HG03280 (cell line): ENCODE measurements at regions not wholly inside any gene's neighbourhood (a gene's known extent, or its start where the extent isn't known, plus 50 kb on each side); places are given as distances from the start of the nearest gene placed in this dataset.

ENCODE experiments used
- ATAC-seq: cut with Tn5 transposase; IDR thresholded peaks from one replicate; pipeline ENCODE4 v1.9.1; 2021; ENCODE audit warnings: mild to moderate bottlenecking, moderate library complexity; ENCODE audit not compliant: unreplicated experiment

DNA sequence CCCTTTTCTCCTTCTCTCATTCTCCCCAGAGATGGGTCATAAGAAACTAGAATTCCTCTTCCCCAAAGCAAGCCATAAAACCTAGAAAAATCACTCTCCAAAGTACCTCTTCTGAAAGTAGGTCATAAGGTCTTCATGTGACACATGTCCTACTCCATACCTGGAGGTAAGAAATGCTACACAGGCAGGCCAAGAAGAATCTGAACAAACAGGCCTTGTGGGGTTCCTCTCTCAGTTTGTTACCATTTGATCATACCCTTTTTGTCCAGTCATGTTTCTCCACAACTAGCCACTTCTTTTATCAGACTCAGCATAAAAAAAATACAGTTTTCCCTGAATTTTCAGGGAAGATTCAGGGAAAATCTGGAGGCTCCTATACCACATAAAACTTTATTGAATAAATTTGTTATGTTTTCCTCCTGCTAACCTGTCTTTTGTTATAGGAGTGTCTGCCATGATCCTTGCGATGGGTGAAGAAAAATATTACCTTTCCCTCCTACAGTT is 134.4 kb upstream of the LMO4 start:
- no peak for ATAC-seq

DNA sequence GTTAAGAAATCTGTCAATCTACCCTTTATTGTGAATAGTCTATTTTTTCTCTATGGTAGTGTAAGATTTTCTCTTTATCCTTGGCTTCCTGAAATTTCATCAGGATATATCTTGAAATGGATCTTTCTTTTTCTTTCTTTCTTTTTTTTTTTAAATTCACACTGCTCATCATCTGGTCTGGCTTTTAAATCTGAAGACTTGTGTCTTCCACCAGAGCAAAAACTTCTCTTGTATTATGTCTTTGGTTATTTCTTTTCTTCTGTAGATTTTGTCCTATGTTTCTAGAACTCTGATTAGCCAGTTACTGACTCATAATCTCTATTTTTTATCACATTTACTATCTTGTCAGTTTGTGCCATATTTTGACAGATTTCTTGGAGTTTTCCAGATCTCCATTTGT is 133.8 kb upstream of the LMO4 start:
- ATAC-seq = no peak

DNA sequence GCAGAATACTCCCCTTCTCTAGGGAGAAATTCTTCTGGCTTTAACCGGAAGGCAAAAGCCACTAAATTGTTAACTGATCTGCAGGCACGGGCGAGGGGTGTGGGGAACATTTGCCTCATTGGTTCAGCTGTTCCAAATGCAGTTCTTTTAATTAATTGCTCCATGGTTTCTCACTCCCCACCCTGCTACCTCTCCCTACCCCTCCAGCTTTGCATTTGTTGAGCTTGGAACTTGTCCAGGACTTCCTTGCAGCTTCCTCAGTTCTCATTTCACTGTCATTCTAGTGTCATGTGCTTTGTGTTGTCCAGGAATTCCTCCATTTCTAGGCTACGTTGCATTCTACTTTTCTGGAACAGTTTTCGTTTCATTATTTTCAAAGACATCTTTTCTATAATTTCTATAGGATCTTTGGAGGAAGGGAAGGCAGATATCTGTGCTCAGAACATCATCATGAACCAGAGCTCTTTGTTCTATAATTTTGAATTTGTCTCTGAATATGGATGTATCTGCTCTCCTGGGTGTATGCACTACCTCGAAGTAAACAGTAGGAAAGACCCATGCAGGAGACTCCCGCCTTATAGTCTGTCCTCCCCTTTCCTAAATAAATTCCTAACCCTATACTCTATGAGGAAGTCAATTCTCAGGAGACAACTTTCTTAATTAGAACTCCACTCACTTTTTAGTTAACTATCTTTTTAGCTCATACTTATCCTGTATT is 132.4 kb upstream of the LMO4 start:
- ATAC-seq = no peak

DNA sequence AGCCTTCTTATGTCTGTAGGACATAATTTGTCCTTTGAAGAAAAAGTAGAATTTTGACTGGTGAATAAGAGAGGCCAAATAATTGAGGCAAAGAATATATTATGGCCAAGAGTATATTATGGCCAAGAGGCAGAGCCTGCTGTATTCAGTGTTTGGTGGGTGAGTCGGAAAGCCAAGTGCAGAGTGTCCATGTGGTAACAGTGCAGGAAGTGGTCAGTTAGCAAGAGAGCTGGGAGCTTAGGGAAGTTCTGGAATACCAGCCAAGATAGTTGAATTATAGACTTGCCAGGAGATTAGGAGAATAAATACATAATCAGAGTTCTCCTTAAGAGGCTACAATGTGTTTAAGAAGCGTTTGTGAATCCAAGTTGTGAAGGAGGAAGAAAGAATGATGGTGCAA is 131.5 kb upstream of the LMO4 start:
- no peak for ATAC-seq

DNA sequence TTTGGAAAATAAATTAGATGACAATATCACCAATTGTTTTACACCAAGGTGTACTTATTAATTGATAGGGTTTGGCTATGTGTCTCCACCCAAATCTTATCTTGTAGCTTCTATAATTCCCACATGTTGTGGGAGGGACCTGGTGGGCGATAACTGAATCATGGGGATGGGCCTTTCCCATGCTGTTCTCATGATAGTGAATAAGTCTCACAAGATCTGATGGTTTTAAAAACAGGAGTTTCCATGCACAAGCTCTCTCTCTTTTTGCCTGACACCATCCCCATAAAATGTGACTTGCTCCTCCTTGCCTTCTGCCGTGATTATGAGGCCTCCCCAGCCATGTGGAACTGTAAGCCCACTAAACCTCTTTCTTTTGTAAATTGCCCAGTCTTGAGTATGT is 131.0 kb upstream of the LMO4 start:
- ATAC-seq = no peak

DNA sequence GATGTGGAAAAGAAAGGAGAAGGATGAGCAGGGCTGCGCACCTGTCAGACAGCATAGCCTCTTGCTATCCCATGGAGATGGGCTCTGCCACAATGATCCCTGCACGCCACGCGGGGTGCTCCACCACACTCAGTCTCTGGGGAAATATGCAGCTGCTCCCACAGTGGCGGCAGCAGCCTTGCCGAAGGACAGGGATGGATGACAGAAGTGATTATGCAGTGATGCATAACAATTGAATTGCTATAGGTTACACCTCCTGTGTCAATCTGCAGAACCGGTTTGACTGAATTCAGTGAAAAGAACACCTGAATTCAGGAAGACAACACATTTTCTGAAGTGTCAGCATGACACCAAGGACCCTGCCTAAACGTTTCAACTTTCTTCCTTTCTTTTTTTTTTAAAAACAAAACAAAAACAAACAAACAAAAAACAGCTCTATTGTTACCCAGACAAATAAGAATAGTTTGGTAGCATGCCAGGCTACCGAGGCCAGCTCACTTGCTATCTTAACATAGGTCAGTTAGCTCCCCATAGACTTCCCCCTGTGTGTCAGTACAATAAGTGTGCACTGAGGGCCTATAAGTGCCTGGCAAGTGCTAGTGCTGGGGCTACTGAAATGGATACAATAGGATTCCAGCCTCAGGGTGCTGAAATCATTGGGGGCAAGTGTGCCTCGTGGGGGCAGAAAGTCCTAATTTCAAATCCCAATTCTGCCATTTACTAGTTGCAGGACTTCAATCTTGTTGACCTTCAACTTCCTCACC is 127.6 kb upstream of the LMO4 start:
- ATAC-seq = no peak

DNA sequence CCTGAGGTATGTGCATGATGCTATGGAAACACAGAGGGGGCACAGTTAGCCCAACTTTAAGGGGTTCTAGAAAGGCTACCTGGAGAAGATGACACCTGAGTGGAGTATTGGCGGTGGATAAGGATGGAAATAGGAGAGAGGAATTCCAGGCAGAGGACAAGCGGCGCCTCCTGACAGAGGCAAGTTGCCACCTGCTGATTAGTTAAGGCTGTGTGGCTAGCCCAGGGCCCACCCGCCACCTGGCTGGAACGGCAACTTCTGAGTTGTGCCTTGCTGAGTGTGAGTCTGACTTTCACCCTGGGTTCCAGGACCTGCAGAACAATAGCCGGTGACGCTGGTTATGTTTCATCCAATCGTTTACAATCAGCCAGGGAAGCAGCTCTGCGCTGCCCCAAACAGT is 126.9 kb upstream of the LMO4 start:
- ATAC-seq = no peak

DNA sequence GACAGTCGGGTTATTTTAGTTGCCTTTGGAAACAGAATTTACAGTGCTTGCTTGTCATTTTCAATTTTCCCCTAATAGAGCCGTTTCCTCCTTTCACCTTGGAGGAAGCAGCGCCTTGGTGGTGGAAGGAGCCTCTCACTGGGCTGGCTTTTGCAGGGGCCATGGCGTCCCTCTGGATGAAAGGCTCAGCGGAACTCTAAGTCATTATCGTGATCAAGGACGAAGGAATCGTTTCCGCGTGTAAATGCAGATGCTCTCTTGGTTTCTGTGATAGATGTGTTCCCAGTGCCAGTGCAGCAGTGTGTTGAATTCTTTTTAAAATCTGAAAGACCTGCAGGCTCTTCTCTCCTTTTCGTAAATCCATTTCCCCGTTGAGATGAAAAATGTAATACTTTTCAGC is 126.2 kb upstream of the LMO4 start:
- no peak for ATAC-seq

DNA sequence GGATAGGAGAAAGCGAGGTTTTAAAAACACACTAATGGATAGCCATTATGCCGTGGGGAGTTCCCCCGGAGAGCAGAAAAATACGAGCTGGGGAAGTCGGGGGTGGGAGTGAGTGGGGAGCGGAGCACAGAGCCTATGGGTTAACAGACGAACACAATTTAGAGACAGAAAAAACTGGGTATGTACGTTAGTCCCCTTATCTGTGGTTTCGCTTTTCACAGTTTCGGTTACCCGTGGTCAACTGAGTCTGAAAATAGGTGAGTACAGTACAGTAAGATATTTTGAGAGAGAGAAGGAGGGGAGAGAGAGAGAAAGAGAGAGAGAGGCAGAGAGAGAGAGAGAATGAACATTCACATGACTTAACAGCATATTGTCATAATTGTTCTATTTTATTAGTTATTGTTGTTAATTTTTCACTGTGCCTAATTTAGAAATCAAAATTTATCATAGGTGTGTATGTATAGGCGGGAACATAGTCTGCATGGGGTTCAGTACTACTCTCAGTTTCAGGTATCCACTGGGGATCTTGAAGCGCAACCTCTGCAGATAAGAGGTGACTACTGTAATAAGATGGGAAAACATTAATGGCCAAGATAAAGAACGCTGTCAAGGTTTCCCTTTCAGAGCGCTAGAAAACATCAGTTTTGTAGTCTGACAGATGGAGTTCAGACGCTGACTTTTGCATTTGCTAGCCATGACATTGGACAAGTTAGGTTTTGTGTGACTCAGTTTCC is 125.6 kb upstream of the LMO4 start:
- ATAC-seq = peak; percentile 83

DNA sequence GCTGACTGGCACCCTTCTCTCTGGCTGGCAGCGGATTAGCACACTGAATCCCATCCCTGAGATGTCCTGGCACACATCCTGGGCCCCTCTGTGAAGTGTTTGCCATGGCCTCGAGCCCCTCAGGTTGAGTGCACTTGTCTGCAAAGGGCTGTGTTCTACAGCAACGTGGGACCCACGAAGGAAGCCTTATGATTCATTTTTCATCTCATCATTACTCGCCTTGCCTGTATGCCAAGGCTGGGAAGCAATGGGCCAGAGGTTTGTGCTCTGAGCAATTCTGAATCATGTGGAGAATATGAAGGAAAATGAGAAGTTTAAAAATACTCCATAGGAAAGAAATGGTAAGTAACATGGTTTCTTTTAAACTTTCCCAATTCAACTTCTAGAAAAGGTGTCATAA is 124.8 kb upstream of the LMO4 start:
- ATAC-seq = no peak

DNA sequence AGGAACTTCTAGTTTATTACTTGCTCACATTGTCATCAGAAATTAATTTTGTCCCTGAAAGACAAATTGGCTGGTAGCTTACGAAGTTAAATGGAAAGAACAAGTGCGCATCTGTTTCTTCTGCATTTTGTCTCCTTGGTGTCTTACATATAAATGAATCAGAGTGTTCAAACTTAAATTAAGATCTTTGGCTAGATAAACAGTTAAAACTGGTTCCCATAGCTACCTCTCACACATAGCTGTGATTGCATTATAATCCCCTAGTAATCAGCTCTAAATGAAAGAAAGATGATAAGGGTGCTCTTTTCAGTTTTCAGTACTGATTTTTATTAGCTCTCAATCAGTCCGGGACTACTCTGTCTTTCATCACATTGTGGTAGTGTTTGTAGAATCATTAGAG is 124.2 kb upstream of the LMO4 start:
- no peak for ATAC-seq

DNA sequence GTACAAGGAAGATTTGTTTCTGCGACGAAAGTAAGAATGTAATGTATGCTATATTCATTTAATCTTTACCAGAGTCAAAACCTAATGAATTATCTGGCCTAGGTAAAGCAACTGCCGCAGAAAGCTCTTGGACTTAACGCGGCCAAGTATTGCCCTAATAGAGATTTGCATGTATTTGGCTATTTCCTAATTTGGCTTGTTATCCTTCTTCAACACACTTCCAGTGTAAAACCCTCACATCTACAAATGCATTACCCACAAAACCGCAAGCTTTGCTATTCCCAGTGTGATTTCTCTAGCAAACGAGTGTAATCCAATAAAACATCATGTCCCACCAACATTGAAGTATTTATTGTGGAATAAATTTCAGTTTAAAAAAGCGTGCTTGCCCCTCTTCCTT is 123.8 kb upstream of the LMO4 start:
- ATAC-seq = no peak

DNA sequence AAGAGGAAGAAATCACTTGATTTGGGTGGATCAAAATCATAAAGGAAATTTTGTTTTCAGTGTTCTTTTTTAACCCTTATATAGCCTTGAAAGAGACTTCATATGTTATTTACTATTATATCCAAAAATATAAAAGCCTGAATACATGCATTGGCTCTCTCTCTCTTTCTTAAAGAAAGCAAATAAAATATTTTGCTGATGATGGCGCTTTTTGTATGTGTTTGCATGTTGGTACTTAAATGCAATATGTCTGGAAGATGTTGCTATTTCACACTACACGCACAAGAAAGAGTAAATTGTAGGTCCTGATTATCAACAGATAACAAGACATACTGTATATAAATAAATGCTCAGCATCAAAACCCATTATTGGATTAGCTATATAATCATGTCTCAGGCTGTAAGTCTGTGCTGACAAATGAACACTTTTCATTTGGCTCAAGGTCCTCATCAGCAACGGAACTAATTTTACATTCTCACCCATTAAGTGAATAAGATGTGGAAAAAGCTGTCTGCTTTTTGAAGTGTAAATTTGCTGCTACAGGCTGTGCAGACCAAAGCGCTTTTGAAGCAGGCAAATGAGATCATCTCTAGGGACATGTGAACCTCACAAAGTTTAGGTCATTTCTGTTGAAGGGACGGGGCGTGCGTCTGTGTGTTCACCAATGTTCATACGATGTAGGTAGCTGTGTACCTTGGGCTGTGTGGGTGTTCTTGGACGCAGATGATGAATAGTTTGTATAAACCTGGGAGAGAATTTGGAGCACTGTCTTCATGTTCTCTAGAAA is 122.4 kb upstream of the LMO4 start:
- no peak for ATAC-seq

DNA sequence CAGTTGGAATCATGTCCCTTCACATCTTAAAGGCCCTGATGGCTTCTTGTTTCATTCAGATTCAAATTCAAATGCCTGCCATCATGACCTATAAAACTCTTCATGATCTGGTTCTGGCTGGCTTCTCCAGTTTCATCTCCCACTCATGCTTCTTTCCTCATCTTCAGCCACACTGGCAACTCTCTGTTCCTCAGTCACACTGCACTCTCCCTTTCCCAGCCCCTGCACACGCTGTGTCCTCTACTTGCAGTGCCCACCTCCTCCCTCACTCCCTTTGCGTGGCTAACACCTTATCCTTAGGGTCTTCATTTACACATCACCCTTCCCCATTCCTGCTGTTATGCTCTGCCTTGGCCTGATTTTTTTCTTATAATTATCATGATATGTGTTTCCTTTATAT is 120.6 kb upstream of the LMO4 start:
- ATAC-seq = no peak

DNA sequence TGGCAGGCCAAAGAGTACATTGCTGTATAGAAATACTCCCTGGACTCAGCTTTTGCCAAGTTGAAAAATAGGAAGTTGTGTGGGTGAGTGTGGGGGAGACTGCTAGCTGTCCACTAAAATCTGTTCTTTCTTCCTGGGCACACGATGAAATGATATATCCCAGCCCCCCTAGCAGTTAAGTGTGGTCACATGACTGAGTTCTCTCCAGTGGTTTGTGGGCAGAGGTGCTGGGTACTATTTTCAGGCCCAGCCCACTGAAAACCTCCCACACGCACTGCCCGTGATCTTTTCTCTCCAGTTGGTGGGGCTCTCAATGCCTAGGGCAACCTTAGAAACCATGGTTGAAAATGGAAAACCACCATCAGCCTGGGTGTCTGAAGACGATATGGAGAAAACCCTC is 119.7 kb upstream of the LMO4 start:
- ATAC-seq = no peak

DNA sequence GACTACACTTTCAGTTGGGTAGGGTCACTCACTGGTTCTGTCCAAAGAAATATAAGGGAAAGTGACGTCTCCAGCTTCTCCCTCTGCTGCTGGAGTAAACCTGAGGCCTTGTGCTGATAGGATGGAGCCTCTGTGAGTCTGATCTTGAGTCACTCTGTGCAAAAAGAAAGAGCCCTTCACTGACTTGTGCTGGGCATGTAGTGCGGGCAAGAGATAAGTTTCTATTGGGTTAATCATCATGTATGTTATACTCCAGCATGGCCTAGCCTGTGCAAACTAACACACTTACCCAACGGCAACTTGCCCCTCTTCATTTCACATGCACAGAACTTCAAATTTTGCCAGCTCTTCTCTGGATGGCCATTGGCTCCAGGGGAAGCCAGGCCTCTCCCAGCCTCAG is 118.5 kb upstream of the LMO4 start:
- ATAC-seq = no peak

DNA sequence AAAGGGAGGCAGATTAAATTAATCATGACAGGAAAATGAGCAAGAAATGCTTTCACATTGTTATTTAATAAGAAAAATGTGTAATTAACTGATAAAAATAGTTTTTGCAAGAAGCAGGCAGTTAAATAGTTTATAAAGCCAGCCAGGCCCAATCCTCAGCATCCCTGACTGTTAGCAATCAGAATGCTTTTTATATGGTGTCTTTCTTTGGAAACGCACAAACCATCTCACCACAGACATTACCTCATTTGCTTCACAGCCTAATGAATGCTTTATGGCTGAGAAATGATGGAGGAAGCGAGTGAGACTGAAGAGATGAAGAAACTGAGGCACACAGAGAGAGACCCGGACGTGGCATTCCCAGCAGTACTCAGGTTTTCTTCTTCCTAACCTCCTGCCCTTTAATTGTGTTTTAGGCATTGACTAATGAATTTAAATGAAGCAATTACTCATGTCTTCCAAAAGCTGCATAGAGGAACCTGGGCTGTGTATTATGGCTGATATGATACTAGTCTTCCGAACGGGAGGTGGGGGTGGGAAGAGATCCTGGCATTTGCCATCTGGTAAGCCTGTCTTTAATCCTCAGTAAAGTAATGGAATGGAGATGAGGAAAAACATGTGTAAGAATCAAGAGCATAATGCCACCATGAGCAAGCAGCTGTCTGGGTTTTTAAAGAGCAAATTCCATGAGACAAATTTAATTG is 116.1 kb upstream of the LMO4 start:
- no peak for ATAC-seq

DNA sequence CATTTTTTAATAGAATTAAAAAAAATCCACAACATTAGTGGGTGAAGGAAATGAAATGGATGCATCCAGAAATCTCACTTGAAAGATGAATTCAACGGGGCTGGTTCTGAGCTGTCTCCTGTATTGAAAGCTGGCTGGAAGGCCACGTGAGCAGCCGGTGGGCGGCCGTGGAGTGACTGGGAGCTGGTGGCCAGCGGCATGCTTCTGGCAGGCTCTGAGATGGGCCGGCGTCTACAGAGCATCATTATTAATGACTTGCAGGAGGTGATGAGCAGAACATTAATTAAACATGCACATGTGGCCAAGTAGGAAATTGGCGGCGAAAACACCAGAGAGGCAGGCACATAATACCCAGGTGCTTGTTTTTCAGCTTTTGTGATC is 115.6 kb upstream of the LMO4 start:
- no peak for ATAC-seq

DNA sequence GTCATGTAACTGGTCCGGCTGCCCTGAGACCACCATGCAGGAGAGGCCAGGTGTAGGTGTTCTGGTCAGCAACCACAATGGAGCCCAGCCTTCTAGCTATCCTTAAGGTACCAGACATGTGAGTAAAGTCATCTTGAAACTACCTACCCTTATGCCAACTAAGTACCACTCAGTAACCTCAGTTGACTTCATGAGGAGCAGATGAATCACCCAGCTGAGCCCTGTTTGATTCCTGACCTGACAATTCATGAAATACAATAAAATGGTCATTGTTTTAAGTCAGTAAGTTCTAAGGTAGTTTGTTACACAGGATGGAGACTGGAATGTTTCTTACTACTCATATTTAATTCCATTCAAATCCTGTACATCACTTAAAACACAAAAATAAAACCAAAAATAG is 113.1 kb upstream of the LMO4 start:
- ATAC-seq = no peak

DNA sequence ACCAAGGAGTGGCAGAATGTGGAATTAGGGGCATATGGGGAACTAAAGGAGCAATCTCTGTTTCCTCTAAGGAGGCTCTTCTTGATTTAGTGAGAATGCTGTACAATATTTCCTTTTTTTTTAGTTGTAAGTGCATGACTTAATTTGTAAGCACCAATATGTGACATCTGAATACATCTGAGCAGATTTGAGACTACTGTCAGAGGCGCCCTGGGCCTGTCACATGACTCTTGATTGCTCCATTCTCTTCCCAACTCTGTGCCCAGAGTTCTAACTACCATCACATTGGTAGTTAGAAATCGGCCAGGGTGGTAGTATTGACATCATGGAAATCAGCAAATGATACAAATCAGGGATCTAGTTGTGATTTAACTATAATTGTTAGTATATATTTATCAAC is 110.1 kb upstream of the LMO4 start:
- no peak for ATAC-seq

DNA sequence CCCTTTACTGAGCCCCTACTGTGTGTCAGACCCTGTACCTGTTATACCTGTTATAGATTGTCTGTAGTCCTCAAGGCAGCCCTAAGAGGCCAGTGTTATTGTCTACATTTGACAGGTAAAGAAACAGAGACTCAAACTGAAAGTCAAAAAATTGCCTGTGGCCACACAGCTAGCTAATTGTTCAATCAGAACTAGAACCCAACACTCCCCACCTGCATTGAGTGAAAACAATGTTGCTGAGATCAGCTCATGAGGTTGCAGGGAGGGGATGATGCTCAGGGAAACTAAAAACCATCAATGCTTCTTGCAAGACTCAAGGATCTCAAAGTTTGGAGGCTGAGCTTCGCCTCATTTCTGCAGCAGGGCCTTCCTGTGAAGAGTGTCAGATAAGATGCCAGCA is 109.5 kb upstream of the LMO4 start:
- ATAC-seq = no peak
